IgD-negative memory B cell (primary cell): ENCODE measurements at regions not wholly inside any gene's neighbourhood (a gene's known extent, or its start where the extent isn't known, plus 50 kb on each side); places are given as distances from the start of the nearest gene placed in this dataset.
"Not testable (repeated sequence)": the region's sequence is repeated elsewhere in the genome, so short reads cannot be mapped to it uniquely, and the experiment has no call there.

Experiments used
- H3K27ac Mint-ChIP-seq, 3 donors: one replicate each; pipeline ENCODE4 v1.8.0; 2020 to 2022; ENCODE audit warnings: mild to moderate bottlenecking in 3 of 3, mixed read lengths in 3 of 3, moderate library complexity in 1 of 3
- H3K27me3 Mint-ChIP-seq: one replicate; pipeline ENCODE4 v1.8.0; 2021; ENCODE audit warnings: mixed read lengths
- H3K36me3 Mint-ChIP-seq: one replicate; pipeline ENCODE4 v1.8.0; 2020; ENCODE audit warnings: mild to moderate bottlenecking, mixed read lengths
- H3K4me1 Mint-ChIP-seq, 3 donors: one replicate each; pipeline ENCODE4 v1.8.0; 2020 to 2022; ENCODE audit warnings: mixed read lengths in 3 of 3, mild to moderate bottlenecking in 1 of 3
- H3K4me3 Mint-ChIP-seq, 4 donors: one replicate each; pipeline ENCODE4 v1.8.0; 2020 to 2022; ENCODE audit warnings: mild to moderate bottlenecking in 4 of 4, mixed read lengths in 4 of 4, moderate library complexity in 3 of 4
- H3K9me3 Mint-ChIP-seq, 3 donors: one replicate each; pipeline ENCODE4 v1.8.0; 2020 to 2021; ENCODE audit warnings: mixed read lengths in 3 of 3, mild to moderate bottlenecking in 1 of 3

GRCh38 chr4:74567981-74568380 is 123.0 kb downstream of the AREG start:
- Mint-ChIP-seq H3K4me3 (no peak overlapping the region), H3K27me3 (no peaks in the 10 kb centered on the region), H3K4me1 (no peaks in the 10 kb centered on the region), H3K36me3 (no peaks in the 10 kb centered on the region), H3K9me3 (peaks cover 5 to 11% (median 8%) of the 10 kb centered on the region in 3 donors), H3K27ac (no peak overlapping the region)

- no peaks in the 10 kb centered on the region for H3K4me1 Mint-ChIP-seq
- no peak overlapping the region for H3K27ac Mint-ChIP-seq
- H3K9me3 Mint-ChIP-seq: peaks cover 5 to 11% (median 6%) of the 10 kb centered on the region in 3 donors
- no peaks in the 10 kb centered on the region for H3K27me3 Mint-ChIP-seq
- no peaks in the 10 kb centered on the region for H3K36me3 Mint-ChIP-seq
- no peak overlapping the region for H3K4me3 Mint-ChIP-seq
These were observed 125.2 kb downstream of the AREG start for GRCh38 chr4:74570095-74570494.

GRCh38 chr4:74578329-74578728 is 133.4 kb downstream of the AREG start:
- Mint-ChIP-seq H3K4me3 (no peak overlapping the region), H3K27me3 (no peaks in the 10 kb centered on the region), H3K27ac (no peak overlapping the region), H3K36me3 (no peaks in the 10 kb centered on the region), H3K4me1 (no peaks in the 10 kb centered on the region), H3K9me3 (no peaks in the 10 kb centered on the region)

GRCh38 chr4:74578865-74579264 is 133.9 kb downstream of the AREG start:
- not testable (repeated sequence) for H3K27me3 Mint-ChIP-seq, H3K4me1 Mint-ChIP-seq, H3K27ac Mint-ChIP-seq, H3K36me3 Mint-ChIP-seq, H3K4me3 Mint-ChIP-seq, H3K9me3 Mint-ChIP-seq

GRCh38 chr4:74583089-74583700 is 138.3 kb downstream of the AREG start:
- Mint-ChIP-seq H3K9me3 (no peaks in the 10 kb centered on the region), H3K4me3 (no peak overlapping the region), H3K27me3 (no peaks in the 10 kb centered on the region), H3K4me1 (no peaks in the 10 kb centered on the region), H3K27ac (no peak overlapping the region), H3K36me3 (no peaks in the 10 kb centered on the region)

GRCh38 chr4:74583757-74584156 is 138.8 kb downstream of the AREG start:
- no peaks in the 10 kb centered on the region for H3K4me1 Mint-ChIP-seq
- H3K9me3 Mint-ChIP-seq: no peaks in the 10 kb centered on the region
- no peak overlapping the region for H3K27ac Mint-ChIP-seq
- no peaks in the 10 kb centered on the region for H3K36me3 Mint-ChIP-seq
- no peaks in the 10 kb centered on the region for H3K27me3 Mint-ChIP-seq
- H3K4me3 Mint-ChIP-seq: no peak overlapping the region

- H3K27ac Mint-ChIP-seq: no peak overlapping the region
- H3K9me3 Mint-ChIP-seq: peaks cover 0 to 2% (median 0%) of the 10 kb centered on the region in 3 donors
- H3K27me3 Mint-ChIP-seq: no peaks in the 10 kb centered on the region
- H3K4me1 Mint-ChIP-seq: no peaks in the 10 kb centered on the region
- H3K4me3 Mint-ChIP-seq: no peak overlapping the region
- H3K36me3 Mint-ChIP-seq: peaks cover 2% of the 10 kb centered on the region
These were observed 143.4 kb downstream of the AREG start for GRCh38 chr4:74588350-74588749.

- H3K27ac Mint-ChIP-seq: no peak overlapping the region
These were observed 145.5 kb downstream of the AREG start for GRCh38 chr4:74590476-74590875.

GRCh38 chr4:74598611-74599325 is 153.8 kb downstream of the AREG start:
- Mint-ChIP-seq H3K36me3 (no peaks in the 10 kb centered on the region), H3K27ac (no peak overlapping the region), H3K4me3 (no peak overlapping the region), H3K27me3 (peaks cover 1% of the 10 kb centered on the region), H3K4me1 (no peaks in the 10 kb centered on the region), H3K9me3 (peaks cover 4 to 16% (median 10%) of the 10 kb centered on the region in 3 donors)

More at GRCh38 chr4:74590476-74590875, 145.5 kb downstream of the AREG start:
- no peak overlapping the region for H3K4me3 Mint-ChIP-seq
- H3K27me3 Mint-ChIP-seq: no peaks in the 10 kb centered on the region
- H3K9me3 Mint-ChIP-seq: peaks cover 0 to 3% (median 0%) of the 10 kb centered on the region in 3 donors
- no peaks in the 10 kb centered on the region for H3K4me1 Mint-ChIP-seq
- H3K36me3 Mint-ChIP-seq: peaks cover 2% of the 10 kb centered on the region

- H3K9me3 Mint-ChIP-seq: no peaks in the 10 kb centered on the region
- H3K4me1 Mint-ChIP-seq: no peaks in the 10 kb centered on the region
- no peak overlapping the region for H3K27ac Mint-ChIP-seq
- H3K36me3 Mint-ChIP-seq: no peaks in the 10 kb centered on the region
- H3K4me3 Mint-ChIP-seq: no peak overlapping the region
- H3K27me3 Mint-ChIP-seq: peaks cover 1% of the 10 kb centered on the region
These were observed 158.2 kb downstream of the AREG start for GRCh38 chr4:74603186-74603585.

- Mint-ChIP-seq H3K27ac (no peak overlapping the region), H3K4me1 (no peaks in the 10 kb centered on the region), H3K9me3 (no peaks in the 10 kb centered on the region), H3K4me3 (no peak overlapping the region), H3K36me3 (no peaks in the 10 kb centered on the region), H3K27me3 (peaks cover 1% of the 10 kb centered on the region)
These were observed 163.4 kb downstream of the AREG start for GRCh38 chr4:74608151-74608949.

- Mint-ChIP-seq H3K4me1 (no peaks in the 10 kb centered on the region), H3K27ac (no peak overlapping the region), H3K4me3 (no peak overlapping the region), H3K9me3 (no peaks in the 10 kb centered on the region), H3K36me3 (no peaks in the 10 kb centered on the region), H3K27me3 (peaks cover 3% of the 10 kb centered on the region)
These were observed 165.6 kb downstream of the AREG start for GRCh38 chr4:74610491-74610890.

GRCh38 chr4:74612837-74613236 is 167.9 kb downstream of the AREG start:
- Mint-ChIP-seq H3K27me3 (peaks cover 5% of the 10 kb centered on the region), H3K27ac (no peak overlapping the region), H3K36me3 (no peaks in the 10 kb centered on the region), H3K4me3 (no peak overlapping the region), H3K4me1 (peaks cover 0 to 1% (median 0%) of the 10 kb centered on the region in 3 donors), H3K9me3 (peaks cover 0 to 2% (median 0%) of the 10 kb centered on the region in 3 donors)

- Mint-ChIP-seq H3K4me3 (no peak overlapping the region), H3K9me3 (peaks cover 0 to 2% (median 0%) of the 10 kb centered on the region in 3 donors), H3K27ac (peak overlapping the region in 1 of 3 donors; percentile 48)
These were observed 168.3 kb downstream of the AREG start for GRCh38 chr4:74613266-74613665.

GRCh38 chr4:74615411-74615810 is 170.5 kb downstream of the AREG start:
- peaks cover 5% of the 10 kb centered on the region for H3K27me3 Mint-ChIP-seq
- no peak overlapping the region for H3K4me3 Mint-ChIP-seq
- peaks cover 0 to 1% (median 0%) of the 10 kb centered on the region in 3 donors for H3K4me1 Mint-ChIP-seq
- H3K36me3 Mint-ChIP-seq: no peaks in the 10 kb centered on the region
- H3K9me3 Mint-ChIP-seq: peaks cover 0 to 2% (median 0%) of the 10 kb centered on the region in 3 donors
- H3K27ac Mint-ChIP-seq: no peak overlapping the region

More at GRCh38 chr4:74613266-74613665, 168.3 kb downstream of the AREG start:
- peaks cover 5% of the 10 kb centered on the region for H3K27me3 Mint-ChIP-seq
- peaks cover 0 to 1% (median 0%) of the 10 kb centered on the region in 3 donors for H3K4me1 Mint-ChIP-seq
- no peaks in the 10 kb centered on the region for H3K36me3 Mint-ChIP-seq
